Fibroblast of skin of back (primary cell): ENCODE measurements at regions not wholly inside any gene's neighbourhood (a gene's known extent, or its start where the extent isn't known, plus 50 kb on each side); places are given as distances from the start of the nearest gene placed in this dataset.

Experiments
- DNase-seq: peaks from one replicate; pipeline ENCODE4 v3.0.0-alpha.2; 2013

DNA sequence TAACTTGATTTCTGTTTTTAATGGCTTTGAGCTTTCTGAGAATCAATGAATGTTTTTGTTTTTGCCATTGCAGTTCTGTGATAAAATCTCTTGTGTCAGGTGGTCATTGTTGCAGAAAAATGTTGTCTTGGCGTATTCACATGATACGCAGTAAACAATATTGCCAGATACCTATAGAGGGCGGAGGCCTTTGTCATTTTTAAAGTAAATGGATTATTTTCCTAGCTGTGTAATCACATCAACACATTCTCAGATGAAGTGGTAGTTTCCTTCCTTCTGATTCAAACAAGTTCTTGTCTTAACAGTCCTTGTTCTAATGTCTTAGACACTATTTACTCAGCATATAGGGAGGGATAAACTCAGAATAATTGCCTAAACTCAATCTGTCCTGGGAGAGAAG, 109.9 kb upstream of the DAB2 start:
- DNase-seq: no peak

GRCh38 chr5:39533749-39534148, 109.0 kb upstream of the DAB2 start:
- DNase-seq: no peak

DNA sequence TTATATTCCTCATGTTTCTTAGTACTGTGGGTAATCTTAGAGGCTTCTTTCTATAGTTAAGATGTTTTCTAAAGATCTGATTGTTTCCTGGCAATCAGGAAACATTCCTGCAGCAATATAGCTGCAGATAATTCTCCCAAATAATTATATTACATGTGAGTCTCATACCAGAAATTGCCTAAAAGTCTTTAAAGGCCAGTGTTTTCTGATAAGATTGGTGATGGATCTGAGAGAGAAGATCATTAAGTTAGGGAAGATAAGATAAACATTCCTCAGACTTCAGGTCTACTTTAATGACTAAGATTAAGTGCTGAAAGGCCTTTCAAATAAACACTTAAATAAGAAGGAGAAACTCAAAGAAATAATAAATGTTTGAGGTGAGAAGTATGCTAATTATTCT, 107.7 kb upstream of the DAB2 start:
- DNase-seq: no peak

DNA sequence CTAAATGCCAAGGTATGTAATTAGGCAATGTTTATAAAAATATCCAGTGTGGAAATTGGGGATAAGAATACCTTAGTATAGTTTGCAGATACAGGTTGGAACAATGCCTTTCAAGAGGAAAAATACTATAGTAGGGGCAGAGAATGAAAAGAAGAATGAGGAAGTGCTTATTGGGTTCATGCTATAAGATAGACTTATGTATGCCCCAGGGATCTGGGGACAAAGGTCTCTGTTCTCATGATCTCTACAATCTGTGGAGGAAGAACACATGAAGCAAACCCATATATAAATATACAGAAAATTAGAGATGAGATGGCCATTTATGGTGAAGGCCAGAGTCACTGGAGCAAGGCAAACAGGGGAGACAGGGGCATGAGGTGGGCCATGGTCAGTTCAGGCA, 106.5 kb upstream of the DAB2 start:
- no peak for DNase-seq

DNA sequence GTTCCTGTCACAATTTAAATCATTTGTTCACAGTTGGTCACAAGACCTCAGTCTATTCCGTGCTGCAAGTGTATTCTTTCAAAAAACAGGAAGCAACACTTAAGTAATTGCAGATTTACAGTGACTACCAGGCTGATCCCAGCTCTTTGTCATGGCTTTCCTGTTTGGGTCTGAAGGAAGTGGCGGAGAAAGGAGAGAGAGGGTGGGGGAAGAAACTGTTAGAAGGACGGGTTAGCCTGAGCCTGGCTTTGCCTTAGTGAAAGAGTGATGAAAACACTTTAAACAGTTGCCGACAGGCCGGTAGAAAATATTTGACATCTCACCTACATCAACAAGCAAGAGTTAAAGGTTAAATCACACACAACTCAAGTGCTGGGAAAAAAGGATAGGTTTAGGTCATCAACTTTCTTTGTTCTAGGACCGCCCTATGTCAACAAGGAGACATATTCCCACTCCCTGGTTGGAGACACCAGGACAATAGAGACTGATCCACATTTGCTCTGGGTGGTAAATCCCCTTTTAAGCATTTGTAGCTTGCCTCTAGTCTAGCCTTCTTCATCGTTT, 102.2 kb upstream of the DAB2 start:
- peak; percentile 68 for DNase-seq

GRCh38 chr5:39525781-39526180, 101.0 kb upstream of the DAB2 start:
- DNase-seq: peak; percentile 82

GRCh38 chr5:39525271-39525670, 100.5 kb upstream of the DAB2 start:
- DNase-seq: no peak

GRCh38 chr5:39523821-39524220, 99.0 kb upstream of the DAB2 start:
- peak; percentile 93 for DNase-seq

DNA sequence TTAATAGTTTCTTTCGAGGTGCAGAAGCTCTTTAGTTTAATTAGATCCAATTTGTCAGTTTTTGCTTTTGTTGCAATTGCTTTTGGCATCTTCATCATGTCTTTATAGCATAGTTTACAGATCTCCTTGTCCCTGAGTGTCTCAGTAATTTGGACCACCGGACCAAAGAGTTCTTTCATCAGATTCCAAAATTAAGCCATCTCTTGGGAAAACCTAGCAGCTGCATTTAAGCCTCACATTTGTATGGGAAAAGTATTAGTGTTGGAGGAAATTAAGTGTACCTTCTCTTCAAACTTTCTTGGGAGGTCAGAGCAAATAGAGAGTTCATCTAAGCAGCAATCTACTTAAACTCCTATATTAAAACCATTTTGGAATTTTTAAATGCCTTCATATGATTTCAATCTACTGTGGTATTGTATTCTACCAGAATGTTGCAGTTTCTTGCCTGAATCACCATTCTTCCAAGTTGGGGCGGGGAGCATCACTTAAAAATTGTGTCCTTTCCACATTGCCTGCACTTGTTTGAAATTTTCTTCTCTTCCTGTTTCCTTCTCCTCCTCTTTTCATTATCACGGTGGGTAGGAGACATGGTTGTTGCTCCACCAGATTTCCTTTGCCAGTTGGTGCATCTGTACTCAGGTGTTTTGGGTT, 97.3 kb upstream of the DAB2 start:
- no peak for DNase-seq

GRCh38 chr5:39521098-39521860, 96.5 kb upstream of the DAB2 start:
- no peak for DNase-seq

DNA sequence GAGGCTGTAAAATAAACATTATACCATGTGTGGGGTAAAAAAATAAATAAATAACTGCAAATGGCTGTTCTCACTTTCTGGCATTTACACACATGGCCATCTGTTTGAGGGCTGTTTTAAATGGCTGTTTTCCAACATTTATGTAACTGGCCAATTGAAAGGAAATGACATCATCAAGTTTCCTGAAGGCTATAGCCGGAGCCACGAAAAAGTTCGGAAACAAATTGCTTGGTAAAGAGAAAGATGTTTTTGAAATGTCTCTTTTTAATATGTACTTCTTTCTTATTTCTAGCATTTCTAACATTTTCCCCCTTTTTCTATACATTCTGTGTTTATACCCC, 95.4 kb upstream of the DAB2 start:
- peak; percentile 96 for DNase-seq

DNA sequence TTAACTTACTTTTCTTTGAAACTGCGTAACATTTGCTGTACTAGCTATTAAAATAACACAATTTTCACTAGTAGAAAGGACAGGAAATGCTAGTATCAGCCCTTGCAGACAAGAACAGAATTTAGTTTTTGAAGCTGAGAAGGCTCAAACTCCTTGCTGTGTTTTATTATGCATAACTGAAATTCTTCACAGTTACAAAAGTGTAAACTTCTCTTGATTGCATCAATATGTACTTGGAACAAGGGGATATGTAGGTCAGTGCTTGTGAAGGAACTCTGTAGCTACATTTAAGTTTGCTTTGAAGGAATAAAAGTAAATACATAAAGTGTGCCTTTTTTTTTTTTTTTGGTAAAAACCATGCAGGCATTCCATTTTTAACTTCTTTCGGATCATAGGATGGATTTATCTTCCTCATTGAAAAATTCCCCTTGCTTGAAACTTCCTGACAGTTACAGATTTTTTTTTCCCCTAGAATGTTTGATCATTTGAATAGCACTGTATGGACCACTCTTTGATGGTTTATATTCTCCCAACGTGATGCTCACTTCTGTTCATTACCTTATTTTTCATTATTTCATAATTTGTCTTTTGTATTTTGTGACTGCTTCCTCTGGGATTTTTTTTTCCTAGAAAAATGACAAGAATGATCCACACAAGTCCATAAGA, 94.9 kb upstream of the DAB2 start:
- peak; percentile 85 for DNase-seq

DNA sequence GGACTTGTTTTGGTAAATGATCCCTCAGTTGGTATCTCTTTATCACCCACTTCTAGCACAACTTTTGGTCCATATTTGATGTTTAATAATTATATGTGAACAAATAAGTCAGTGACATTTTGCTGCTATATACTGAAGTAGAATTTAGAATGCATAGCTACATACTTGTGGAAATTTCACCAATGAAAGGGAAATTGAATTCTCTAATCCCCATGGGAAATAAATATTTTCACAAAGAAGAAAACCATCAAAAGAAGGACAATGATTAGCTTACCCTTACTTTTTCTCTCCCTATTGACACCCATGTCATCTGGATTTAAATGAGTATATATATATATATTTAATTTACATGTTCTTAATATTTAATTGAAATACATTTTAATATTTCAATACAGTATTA, 94.3 kb upstream of the DAB2 start:
- DNase-seq: peak; percentile 52

- DNase-seq: peak; percentile 79
Observed at GRCh38 chr5:39518516-39518915, 93.7 kb upstream of the DAB2 start.

DNA sequence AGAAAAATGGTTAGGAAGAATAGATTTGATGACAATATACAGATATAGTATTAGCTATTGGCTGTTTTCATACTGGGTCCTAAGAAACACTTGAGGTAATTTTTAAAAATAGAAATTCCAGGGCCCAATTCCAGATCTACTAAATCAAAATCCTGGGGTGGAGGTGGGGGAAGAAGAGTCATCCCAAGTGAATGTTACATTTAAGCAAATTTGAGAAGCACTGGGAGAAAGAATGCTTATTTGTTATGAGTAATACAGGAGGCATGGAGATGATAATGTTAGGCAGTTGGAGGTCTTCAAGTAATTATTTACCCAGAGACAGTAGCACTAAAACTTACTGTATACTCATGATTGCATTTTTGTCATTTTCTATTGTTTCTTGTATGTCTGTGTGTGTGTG, 93.0 kb upstream of the DAB2 start:
- DNase-seq: peak; percentile 98

DNA sequence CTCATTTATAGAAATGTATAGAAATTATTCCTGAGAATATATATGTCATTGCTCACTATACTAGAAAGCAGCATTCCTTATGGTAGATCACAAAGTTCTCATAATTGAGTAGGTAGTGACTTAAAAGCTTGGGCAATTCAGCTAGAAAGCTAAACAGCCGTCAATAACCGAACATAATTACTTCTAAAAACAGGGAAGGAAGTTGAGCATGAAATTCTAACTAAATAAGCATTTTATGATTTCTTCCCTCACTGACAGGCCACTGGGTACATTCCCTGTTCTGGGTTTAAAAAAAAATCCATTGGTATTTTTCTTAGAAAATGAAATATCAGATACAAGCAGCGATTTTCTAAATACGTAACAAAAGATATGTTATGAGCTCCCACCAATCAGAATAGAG, 91.1 kb upstream of the DAB2 start:
- DNase-seq: no peak

GRCh38 chr5:39513236-39513635, 88.5 kb upstream of the DAB2 start:
- peak; percentile 65 for DNase-seq

DNA sequence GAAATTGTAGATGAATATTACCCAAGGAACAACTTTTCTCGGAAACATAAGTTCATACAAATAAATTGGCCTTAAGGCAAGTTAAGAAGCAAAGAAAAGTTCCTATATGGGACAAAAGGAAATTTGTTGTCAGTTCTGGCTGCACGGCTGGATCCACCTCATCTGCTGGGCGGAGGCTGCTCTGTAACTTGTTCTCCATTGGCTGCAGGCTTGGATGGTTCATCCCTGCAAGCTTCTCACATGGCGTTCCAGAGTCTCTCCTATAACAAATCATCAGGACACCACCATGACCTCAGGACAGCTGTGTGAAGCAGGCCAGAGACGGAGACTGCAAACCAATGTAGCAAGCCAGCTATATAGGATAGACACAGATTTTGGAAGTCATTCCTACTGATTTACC, 81.4 kb upstream of the DAB2 start:
- no peak for DNase-seq

GRCh38 chr5:39505791-39506190, 81.0 kb upstream of the DAB2 start:
- DNase-seq: no peak

GRCh38 chr5:39505363-39505762, 80.6 kb upstream of the DAB2 start:
- DNase-seq: no peak

DNA sequence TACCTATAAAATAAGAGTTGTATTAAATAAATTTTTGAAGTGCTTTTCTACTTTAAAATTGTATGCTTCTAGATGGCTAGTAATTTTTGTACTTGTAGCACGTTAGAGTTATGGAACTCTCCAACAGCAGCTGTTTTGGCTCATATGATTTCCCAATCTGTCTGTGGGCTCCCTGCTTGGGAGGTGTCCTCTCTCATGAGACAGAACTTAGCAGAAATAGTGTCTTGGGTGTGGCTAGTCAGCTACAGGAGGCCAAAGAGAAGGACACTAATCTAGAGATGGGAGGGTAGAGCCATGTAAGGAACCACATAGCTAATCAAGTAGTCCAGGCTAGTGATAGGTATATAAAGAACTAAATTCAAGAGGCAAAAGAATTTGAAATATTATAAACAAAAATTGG, 78.4 kb upstream of the DAB2 start:
- DNase-seq: no peak

- DNase-seq: no peak
Observed at GRCh38 chr5:39502704-39503103, 77.9 kb upstream of the DAB2 start.

- DNase-seq: peak; percentile 95
Observed at GRCh38 chr5:39501397-39501796, 76.6 kb upstream of the DAB2 start.
